ENCODE measurements at regions not wholly inside any gene's neighbourhood (a gene's known extent, or its start where the extent isn't known, plus 50 kb on each side); places are given as distances from the start of the nearest gene placed in this dataset.
"Not testable (repeated sequence)": the region's sequence is repeated elsewhere in the genome, so short reads cannot be mapped to it uniquely, and the experiment has no call there.

DNA sequence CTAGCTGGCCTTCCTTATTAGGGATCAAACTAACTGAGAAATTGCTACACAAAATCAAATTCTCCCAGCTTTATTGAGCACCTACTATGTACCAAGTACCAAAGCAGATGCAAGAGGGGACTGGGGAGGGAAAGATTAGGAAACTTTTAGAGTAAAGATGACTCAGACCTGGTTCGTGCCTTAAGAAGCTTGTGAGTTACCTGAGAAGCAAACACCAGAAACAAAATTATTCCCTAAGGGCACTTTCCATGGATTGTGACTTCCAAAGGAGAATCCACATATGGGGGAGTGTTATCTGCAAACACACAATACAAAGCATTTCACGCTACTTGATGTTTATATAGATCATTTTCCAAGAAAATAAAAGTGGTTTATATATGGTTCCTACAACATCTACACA, 326.9 kb upstream of the HNRNPA3 start:
- no peak for TF ChIP-seq CTCF (IDR thresholded peaks at IDR 0.05; ENCODE audit: low read depth, low read length, missing control alignments)
- DNase-seq = no peak
- in situ Hi-C loops (cut with HindIII; ENCODE audit: low pct_ligation_motif_present, low sequenced_read_pairs) = no loop called here
- Histone ChIP-seq H3K4me3 (ENCODE audit: low read depth, low read length) (no peak overlapping the region), H3K27me3 (replicated peaks) (no peaks in the 10 kb centered on the region), H3K36me3 (replicated peaks) (no peaks in the 10 kb centered on the region), H3K27ac (no peak overlapping the region)

DNA sequence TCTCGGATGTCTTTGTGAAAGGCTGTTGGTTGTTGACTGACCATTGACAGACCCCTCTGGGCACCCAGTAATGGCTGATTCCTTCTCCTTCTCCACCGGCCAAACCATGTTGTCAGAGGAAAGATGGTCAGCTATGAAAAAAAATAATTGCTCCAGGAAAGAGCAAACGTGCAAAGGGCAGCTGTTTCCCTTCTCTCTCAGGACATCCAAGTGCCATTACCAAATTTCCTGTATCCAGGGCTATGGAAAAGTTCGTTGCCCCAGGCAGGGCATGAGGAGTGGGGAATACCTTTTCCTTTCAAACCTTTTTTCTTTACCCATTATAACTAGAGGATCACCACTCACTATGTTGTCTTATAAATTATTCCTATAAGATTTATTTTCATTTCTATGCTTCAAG, 321.5 kb upstream of the HNRNPA3 start:
- TF ChIP-seq CTCF (IDR thresholded peaks at IDR 0.05; ENCODE audit: low read depth, low read length, missing control alignments) = no peak

GRCh38 chr2:176891857-176892256, 320.7 kb upstream of the HNRNPA3 start:
- TF ChIP-seq CTCF (IDR thresholded peaks at IDR 0.05; ENCODE audit: low read depth, low read length, missing control alignments) = no peak
- Histone ChIP-seq H3K36me3 (replicated peaks) (no peaks in the 10 kb centered on the region), H3K27me3 (replicated peaks) (no peaks in the 10 kb centered on the region), H3K4me3 (ENCODE audit: low read depth, low read length) (no peak overlapping the region), H3K27ac (no peak overlapping the region)
- in situ Hi-C loops (cut with HindIII; ENCODE audit: low pct_ligation_motif_present, low sequenced_read_pairs) = no loop called here
- no peak for DNase-seq

More for the DNA sequence above, 321.5 kb upstream of the HNRNPA3 start:
- Histone ChIP-seq H3K36me3 (replicated peaks) (no peaks in the 10 kb centered on the region), H3K4me3 (ENCODE audit: low read depth, low read length) (no peak overlapping the region), H3K27ac (no peak overlapping the region), H3K27me3 (replicated peaks) (no peaks in the 10 kb centered on the region)
- DNase-seq = no peak
- in situ Hi-C loops (cut with HindIII; ENCODE audit: low pct_ligation_motif_present, low sequenced_read_pairs) = no loop called here

GRCh38 chr2:176892676-176893226, 319.8 kb upstream of the HNRNPA3 start:
- Histone ChIP-seq H3K4me3 (ENCODE audit: low read depth, low read length) (no peak overlapping the region), H3K36me3 (replicated peaks) (no peaks in the 10 kb centered on the region), H3K27me3 (replicated peaks) (no peaks in the 10 kb centered on the region), H3K27ac (no peak overlapping the region)
- in situ Hi-C loops (cut with HindIII; ENCODE audit: low pct_ligation_motif_present, low sequenced_read_pairs) = no loop called here
- no peak for TF ChIP-seq CTCF (IDR thresholded peaks at IDR 0.05; ENCODE audit: low read depth, low read length, missing control alignments)
- no peak for DNase-seq

DNA sequence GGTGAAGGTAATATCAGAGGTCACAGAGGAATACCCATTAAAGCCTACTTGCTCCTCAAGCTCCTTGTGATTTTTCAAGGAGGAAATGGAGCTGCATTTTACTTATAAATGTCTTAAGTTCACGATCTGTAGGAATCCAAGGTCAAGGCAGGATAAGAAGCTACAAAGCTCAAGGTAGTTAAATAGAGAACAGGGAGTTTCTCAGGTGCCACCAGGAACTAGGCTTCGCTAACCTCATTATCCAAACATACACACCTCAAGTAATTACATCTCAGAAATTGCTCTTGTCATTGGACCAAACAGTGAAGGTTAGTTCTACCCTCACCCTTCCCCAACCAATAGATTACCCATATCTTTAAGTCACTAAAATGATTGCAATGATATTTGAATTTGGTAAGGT, 317.4 kb upstream of the HNRNPA3 start:
- H3K27me3 ChIP-seq (replicated peaks) = no peaks in the 10 kb centered on the region
- no peak for DNase-seq
- TF ChIP-seq CTCF (IDR thresholded peaks at IDR 0.05; ENCODE audit: low read depth, low read length, missing control alignments) = no peak
- H3K27ac ChIP-seq = no peak overlapping the region
- in situ Hi-C loops (cut with HindIII; ENCODE audit: low pct_ligation_motif_present, low sequenced_read_pairs) = no loop called here
- H3K4me3 ChIP-seq (ENCODE audit: low read depth, low read length) = no peak overlapping the region
- H3K36me3 ChIP-seq (replicated peaks) = no peaks in the 10 kb centered on the region

- no peak for DNase-seq
- H3K27ac ChIP-seq = no peak overlapping the region
- in situ Hi-C loops (cut with HindIII; ENCODE audit: low pct_ligation_motif_present, low sequenced_read_pairs) = no loop called here
- H3K27me3 ChIP-seq (replicated peaks) = no peaks in the 10 kb centered on the region
- no peaks in the 10 kb centered on the region for H3K36me3 ChIP-seq (replicated peaks)
- TF ChIP-seq CTCF (IDR thresholded peaks at IDR 0.05; ENCODE audit: low read depth, low read length, missing control alignments) = no peak
- no peak overlapping the region for H3K4me3 ChIP-seq (ENCODE audit: low read depth, low read length)
Measured at GRCh38 chr2:176902454-176902853, 310.1 kb upstream of the HNRNPA3 start.

DNA sequence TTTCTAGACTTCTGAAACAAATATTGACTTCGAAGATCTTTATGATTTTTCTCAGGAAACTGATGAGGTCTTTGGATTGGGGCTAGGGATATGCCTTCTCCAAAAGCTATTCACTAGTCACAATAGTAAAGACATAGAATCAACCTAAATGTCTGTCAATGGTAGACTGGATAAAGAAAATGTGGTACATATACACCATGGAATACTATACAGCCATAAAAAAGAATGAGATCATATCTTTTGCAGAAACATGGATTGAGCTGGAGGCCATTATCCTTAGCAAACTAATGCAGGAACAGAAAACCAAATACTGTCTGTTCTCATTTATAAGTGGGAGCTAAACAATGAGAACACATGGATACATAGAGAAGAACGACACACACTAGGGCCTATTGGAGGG, 308.5 kb upstream of the HNRNPA3 start:
- H3K27ac ChIP-seq; H3K36me3 ChIP-seq (replicated peaks); H3K4me3 ChIP-seq (ENCODE audit: low read depth, low read length); DNase-seq; H3K27me3 ChIP-seq (replicated peaks); in situ Hi-C loops (cut with HindIII; ENCODE audit: low pct_ligation_motif_present, low sequenced_read_pairs): not testable (repeated sequence)
